GM23338 (cell line): ENCODE measurements at regions not wholly inside any gene's neighbourhood (a gene's known extent, or its start where the extent isn't known, plus 50 kb on each side); places are given as distances from the start of the nearest gene placed in this dataset.

Source experiments
- CTCF ChIP-seq, 2 experiments: fragments of 200-600 bp in 1 of 2; sonication (generic) in 1 of 2; conservative IDR thresholded peaks; 2 replicates each; pipeline versions ENCODE4 v1.5.1 to v1.6.1; 2016 to 2017; ENCODE audit warnings: antibody characterized with exemption in 2 of 2, low read depth in 2 of 2, mild to moderate bottlenecking in 2 of 2, moderate library complexity in 1 of 2
- ETS1 ChIP-seq: IDR thresholded peaks from 2 replicates; pipeline ENCODE4 v1.6.1; 2016; ENCODE audit warnings: antibody characterized with exemption
- EZH2 ChIP-seq: fragments of 200-600 bp; sonication (generic); IDR thresholded peaks from one replicate; pipeline ENCODE4 v1.8.0; 2017; ENCODE audit warnings: antibody characterized with exemption, mild to moderate bottlenecking, low read depth; ENCODE audit not compliant: unreplicated experiment
- EZH2phosphoT487 ChIP-seq: fragments of 200-600 bp; sonication (generic); IDR thresholded peaks from one replicate; pipeline ENCODE4 v1.8.1; 2018; ENCODE audit warnings: antibody characterized with exemption; ENCODE audit not compliant: unreplicated experiment
- POLR2AphosphoS5 ChIP-seq: IDR thresholded peaks from 2 replicates; pipeline ENCODE4 v1.6.1; 2016; ENCODE audit warnings: antibody characterized with exemption, low read depth
- REST ChIP-seq: IDR thresholded peaks from one replicate; pipeline ENCODE4 v1.6.1; 2018; ENCODE audit warnings: antibody characterized with exemption; ENCODE audit not compliant: unreplicated experiment
- ZNF462 ChIP-seq: fragments of 250-450 bp; sonication (Bioruptor Pico); IDR thresholded peaks from 2 replicates; pipeline ENCODE4 v1.5.0; 2020; ENCODE audit warnings: mild to moderate bottlenecking, moderate library complexity

GRCh38 chr2:122859260-122859659, 1103.8 kb downstream of the TSN start:
- TF ChIP-seq CTCF (conservative IDR thresholded peaks at IDR 0.05; ENCODE audit: low read depth in 2 of 2) (no peak), ZNF462 (no peak), REST (no peak), ETS1 (no peak), EZH2phosphoT487 (no peak), EZH2 (no peak), POLR2AphosphoS5 (no peak)
